ENCODE measurements at regions not wholly inside any gene's neighbourhood (a gene's known extent, or its start where the extent isn't known, plus 50 kb on each side); places are given as distances from the start of the nearest gene placed in this dataset.

DNA sequence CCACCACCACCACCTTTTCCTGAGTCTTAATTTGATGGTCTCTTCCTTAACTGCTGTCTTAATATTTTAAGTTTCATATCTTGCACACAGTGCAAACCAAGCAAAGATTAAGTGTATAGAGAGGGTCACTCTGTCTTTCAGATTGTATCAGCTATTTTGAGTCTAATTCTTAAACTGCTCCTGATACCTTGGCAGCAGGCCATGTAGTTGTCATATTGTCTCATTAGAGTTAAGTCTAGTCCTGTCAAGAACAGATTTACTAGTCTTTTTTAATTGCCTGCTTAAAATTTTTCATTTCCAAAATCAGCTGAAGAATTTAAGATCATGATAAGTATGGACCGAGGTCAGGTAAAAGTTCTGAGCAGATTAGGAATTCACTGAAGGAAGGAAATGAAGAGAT lies 51.5 kb downstream of the FHIP1A start:
- H3K36me3 ChIP-seq (ENCODE audit: control insufficient read depth, insufficient read depth, low read length): no peaks in the 10 kb centered on the region
- no peak overlapping the region for H3K9ac ChIP-seq (ENCODE audit: low read depth, low read length)
- BruUV-seq (replicated peaks): no TSS peak
- H2AK9ac ChIP-seq (replicated peaks; ENCODE audit: low read depth, low read length, poor library complexity): no peak overlapping the region
- no peaks in the 10 kb centered on the region for H3K4me1 ChIP-seq (ENCODE audit: control insufficient read depth, insufficient read depth, low read length)
- no peak overlapping the region for H3K4ac ChIP-seq (ENCODE audit: low read depth, low read length)
- ChIA-PET POLR2A (ENCODE audit: unreplicated experiment) (no interaction called here), CTCF (no interaction called here)
- ATAC-seq (ENCODE audit: low read depth) (no peak), DNase-seq (no peak)
- no peak overlapping the region for H3K27ac ChIP-seq (ENCODE audit: insufficient read depth, low read length)
- no CpG with 5 or more reads among the region's 1 CpG for WGBS, 2 experiments (ENCODE audit: extremely low coverage in 2 of 2, insufficient read length in 1 of 2)
- H2BK5ac ChIP-seq (ENCODE audit: low read depth, low read length, poor library complexity, severe bottlenecking): no peak overlapping the region
- no peak overlapping the region for H4K5ac ChIP-seq (ENCODE audit: low read depth, low read length)
- H3K4me3 ChIP-seq (ENCODE audit: insufficient read depth, low read depth, low read length): no peak overlapping the region
- no peak overlapping the region for H3K14ac ChIP-seq (replicated peaks; ENCODE audit: low read depth, low read length)
- no peak overlapping the region for H3K4me2 ChIP-seq (ENCODE audit: low read depth, low read length)
- H2BK20ac ChIP-seq (ENCODE audit: low read depth, low read length): no peak overlapping the region
- H2BK120ac ChIP-seq (ENCODE audit: low read depth, low read length): no peak overlapping the region
- no peak overlapping the region for H2AK5ac ChIP-seq (ENCODE audit: low read depth, low read length)
- dilution Hi-C loops (cut with HindIII; ENCODE audit: low sequenced_read_pairs, unreplicated experiment): no loop called here
- TF ChIP-seq NFE2L2 (IDR thresholded peaks at IDR 0.05; ENCODE audit: low read depth, low read length) (no peak), RCOR1 (IDR thresholded peaks at IDR 0.05; ENCODE audit: insufficient replicate concordance, low read length) (no peak), FOS (IDR thresholded peaks at IDR 0.05; ENCODE audit: low read depth, low read length) (no peak), MAFK (IDR thresholded peaks at IDR 0.05; ENCODE audit: low read depth, low read length) (no peak), ELK1 (IDR thresholded peaks at IDR 0.05; ENCODE audit: borderline replicate concordance, low read depth, low read length) (no peak), BHLHE40 (IDR thresholded peaks at IDR 0.05; ENCODE audit: low read depth, low read length) (no peak), RFX5 (IDR thresholded peaks at IDR 0.05; ENCODE audit: low read depth, low read length) (no peak), RAD21 (IDR thresholded peaks at IDR 0.05; ENCODE audit: low read length) (no peak), MXI1 (IDR thresholded peaks at IDR 0.05; ENCODE audit: borderline replicate concordance, low read depth, low read length) (no peak), SMC3 (IDR thresholded peaks at IDR 0.05; ENCODE audit: low read depth, low read length) (no peak), POLR2A (IDR thresholded peaks at IDR 0.05; ENCODE audit: low read depth, low read length) (no peak), MAZ (IDR thresholded peaks at IDR 0.05; ENCODE audit: borderline replicate concordance, low read depth, low read length) (no peak), CEBPB (IDR thresholded peaks at IDR 0.05; ENCODE audit: low read depth, low read length) (no peak), CHD1 (IDR thresholded peaks at IDR 0.05; ENCODE audit: low read depth, low read length) (no peak)
- TF ChIP-seq, protein P1, sequence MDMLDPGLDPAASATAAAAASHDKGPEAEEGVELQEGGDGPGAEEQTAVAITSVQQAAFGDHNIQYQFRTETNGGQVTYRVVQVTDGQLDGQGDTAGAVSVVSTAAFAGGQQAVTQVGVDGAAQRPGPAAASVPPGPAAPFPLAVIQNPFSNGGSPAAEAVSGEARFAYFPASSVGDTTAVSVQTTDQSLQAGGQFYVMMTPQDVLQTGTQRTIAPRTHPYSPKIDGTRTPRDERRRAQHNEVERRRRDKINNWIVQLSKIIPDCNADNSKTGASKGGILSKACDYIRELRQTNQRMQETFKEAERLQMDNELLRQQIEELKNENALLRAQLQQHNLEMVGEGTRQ (IDR thresholded peaks at IDR 0.05; ENCODE audit: low read depth, low read length): no peak
- TF ChIP-seq, protein P2, sequence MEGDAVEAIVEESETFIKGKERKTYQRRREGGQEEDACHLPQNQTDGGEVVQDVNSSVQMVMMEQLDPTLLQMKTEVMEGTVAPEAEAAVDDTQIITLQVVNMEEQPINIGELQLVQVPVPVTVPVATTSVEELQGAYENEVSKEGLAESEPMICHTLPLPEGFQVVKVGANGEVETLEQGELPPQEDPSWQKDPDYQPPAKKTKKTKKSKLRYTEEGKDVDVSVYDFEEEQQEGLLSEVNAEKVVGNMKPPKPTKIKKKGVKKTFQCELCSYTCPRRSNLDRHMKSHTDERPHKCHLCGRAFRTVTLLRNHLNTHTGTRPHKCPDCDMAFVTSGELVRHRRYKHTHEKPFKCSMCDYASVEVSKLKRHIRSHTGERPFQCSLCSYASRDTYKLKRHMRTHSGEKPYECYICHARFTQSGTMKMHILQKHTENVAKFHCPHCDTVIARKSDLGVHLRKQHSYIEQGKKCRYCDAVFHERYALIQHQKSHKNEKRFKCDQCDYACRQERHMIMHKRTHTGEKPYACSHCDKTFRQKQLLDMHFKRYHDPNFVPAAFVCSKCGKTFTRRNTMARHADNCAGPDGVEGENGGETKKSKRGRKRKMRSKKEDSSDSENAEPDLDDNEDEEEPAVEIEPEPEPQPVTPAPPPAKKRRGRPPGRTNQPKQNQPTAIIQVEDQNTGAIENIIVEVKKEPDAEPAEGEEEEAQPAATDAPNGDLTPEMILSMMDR (conservative IDR thresholded peaks at IDR 0.05; ENCODE audit: low read depth, low read length): no peak
- no peaks in the 10 kb centered on the region for H3K79me1 ChIP-seq (ENCODE audit: low read depth in 1 of 2, low read length in 2 of 2)
- no peaks in the 10 kb centered on the region for H3K9me1 ChIP-seq (ENCODE audit: insufficient read depth, low read length)
- no peak overlapping the region for H2BK15ac ChIP-seq (ENCODE audit: low read depth, low read length)
- H2AFZ ChIP-seq (replicated peaks; ENCODE audit: low read length, poor library complexity): no peak overlapping the region
- H4K8ac ChIP-seq (ENCODE audit: low read depth in 2 of 2, low read length in 2 of 2): no peak overlapping the region
- no peaks in the 10 kb centered on the region for H4K20me1 ChIP-seq (ENCODE audit: insufficient read depth, low read length)
- in situ Hi-C loops (cut with MboI; ENCODE audit: low sequenced_read_pairs): no loop called here
- intact Hi-C loops (cut with micrococcal nuclease): no loop called here
- no peak overlapping the region for H3K56ac ChIP-seq (ENCODE audit: extremely low read depth, insufficient read depth, low read length)
- H3K23ac ChIP-seq (ENCODE audit: low read depth, low read length): no peak overlapping the region
- H4K91ac ChIP-seq (ENCODE audit: insufficient read depth, low read depth, low read length): no peak overlapping the region
- no peaks in the 10 kb centered on the region for H3K9me3 ChIP-seq (ENCODE audit: control insufficient read depth, insufficient read depth, low read length)
- H3K27me3 ChIP-seq (ENCODE audit: control insufficient read depth, insufficient read depth, low read length): peaks cover 11% of the 10 kb centered on the region; the same call in 1 of the 2 replicates
- H3K18ac ChIP-seq (ENCODE audit: low read depth, low read length): no peak overlapping the region

Data from IMR-90 (cell line).